ENCODE measurements at regions not wholly inside any gene's neighbourhood (a gene's known extent, or its start where the extent isn't known, plus 50 kb on each side); places are given as distances from the start of the nearest gene placed in this dataset.

DNA sequence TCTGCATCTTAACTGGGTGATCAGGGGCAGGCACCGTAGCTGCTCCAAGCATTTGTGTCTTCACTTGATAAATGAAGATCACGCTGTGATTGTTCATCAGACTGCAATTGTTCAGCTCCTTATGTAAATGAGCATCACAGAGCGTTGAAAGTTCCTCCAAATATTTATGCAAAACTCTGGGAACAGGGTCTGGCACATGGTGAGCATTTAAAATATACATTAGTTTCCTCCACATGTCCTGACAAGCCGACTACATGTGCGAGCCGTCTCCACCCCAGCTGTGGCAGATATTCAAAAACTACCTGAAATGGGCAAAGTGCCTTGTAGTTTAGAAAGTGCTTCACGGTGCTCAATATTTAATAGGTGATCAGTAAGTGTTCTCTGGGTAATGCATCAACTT, 175.1 kb upstream of the ID2 start:
- CTCF ChIA-PET (ENCODE audit: low intra/inter-chr PET ratio) = no interaction called here
- Histone ChIP-seq H3K27me3 (ENCODE audit: control insufficient read depth in 2 of 2, insufficient read depth in 2 of 2, low read length in 2 of 2) (peaks cover 15 to 62% of the 10 kb centered on the region in 2 experiments), H3K9me1 (ENCODE audit: control insufficient read depth, insufficient read depth, low read length) (no peaks in the 10 kb centered on the region), H3K9ac (ENCODE audit: insufficient read depth in 1 of 2, low read depth in 2 of 2, low read length in 2 of 2) (no peak overlapping the region), H3K9me3 (replicated peaks; ENCODE audit: control insufficient read depth, insufficient read depth, low read depth, low read length) (peaks cover 2% of the 10 kb centered on the region; the same call in 1 of the 2 replicates), H3K36me3 (ENCODE audit: control insufficient read depth, insufficient read depth, low read length) (no peaks in the 10 kb centered on the region), H3K4me3 (no peak overlapping the region), H3K79me2 (ENCODE audit: control insufficient read depth, insufficient read depth, low read length) (no peaks in the 10 kb centered on the region), H3K4me1 (replicated peaks in 1 of 2; ENCODE audit: control insufficient read depth in 2 of 2, insufficient read depth in 2 of 2, low read length in 2 of 2) (no peaks in the 10 kb centered on the region), H3K4me2 (ENCODE audit: insufficient read depth, low read length) (no peak overlapping the region), H4K20me1 (replicated peaks; ENCODE audit: control insufficient read depth, insufficient read depth, low read length) (no peaks in the 10 kb centered on the region), H3K27ac (ENCODE audit: extremely low read depth, low read depth, low read length) (no peak overlapping the region), H2AFZ (ENCODE audit: low read depth, low read length) (no peak overlapping the region)
- intact Hi-C loops (cut with micrococcal nuclease) = no loop called here
- ATAC-seq (no peak), FAIRE-seq (no peak), DNase-seq (ENCODE audit: extremely low read depth in 1 of 4, low spot score in 3 of 4) (no peak)
- 1% methylated on average over 7 of the region's 7 CpGs for WGBS (ENCODE audit: insufficient coverage, low coverage, missing lambda C conversion rate)
- POLR2A ChIA-PET = no interaction called here
- TF ChIP-seq, protein P1, sequence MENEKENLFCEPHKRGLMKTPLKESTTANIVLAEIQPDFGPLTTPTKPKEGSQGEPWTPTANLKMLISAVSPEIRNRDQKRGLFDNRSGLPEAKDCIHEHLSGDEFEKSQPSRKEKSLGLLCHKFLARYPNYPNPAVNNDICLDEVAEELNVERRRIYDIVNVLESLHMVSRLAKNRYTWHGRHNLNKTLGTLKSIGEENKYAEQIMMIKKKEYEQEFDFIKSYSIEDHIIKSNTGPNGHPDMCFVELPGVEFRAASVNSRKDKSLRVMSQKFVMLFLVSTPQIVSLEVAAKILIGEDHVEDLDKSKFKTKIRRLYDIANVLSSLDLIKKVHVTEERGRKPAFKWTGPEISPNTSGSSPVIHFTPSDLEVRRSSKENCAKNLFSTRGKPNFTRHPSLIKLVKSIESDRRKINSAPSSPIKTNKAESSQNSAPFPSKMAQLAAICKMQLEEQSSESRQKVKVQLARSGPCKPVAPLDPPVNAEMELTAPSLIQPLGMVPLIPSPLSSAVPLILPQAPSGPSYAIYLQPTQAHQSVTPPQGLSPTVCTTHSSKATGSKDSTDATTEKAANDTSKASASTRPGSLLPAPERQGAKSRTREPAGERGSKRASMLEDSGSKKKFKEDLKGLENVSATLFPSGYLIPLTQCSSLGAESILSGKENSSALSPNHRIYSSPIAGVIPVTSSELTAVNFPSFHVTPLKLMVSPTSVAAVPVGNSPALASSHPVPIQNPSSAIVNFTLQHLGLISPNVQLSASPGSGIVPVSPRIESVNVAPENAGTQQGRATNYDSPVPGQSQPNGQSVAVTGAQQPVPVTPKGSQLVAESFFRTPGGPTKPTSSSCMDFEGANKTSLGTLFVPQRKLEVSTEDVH (IDR thresholded peaks at IDR 0.05; ENCODE audit: low read depth, partially characterized antibody) = no peak
- TF ChIP-seq EWSR1 (IDR thresholded peaks at IDR 0.05; ENCODE audit: borderline replicate concordance, low read depth, partially characterized antibody) = no peak
- TF ChIP-seq SMARCA4 (IDR thresholded peaks at IDR 0.05) = no peak
- TF ChIP-seq, protein P2, sequence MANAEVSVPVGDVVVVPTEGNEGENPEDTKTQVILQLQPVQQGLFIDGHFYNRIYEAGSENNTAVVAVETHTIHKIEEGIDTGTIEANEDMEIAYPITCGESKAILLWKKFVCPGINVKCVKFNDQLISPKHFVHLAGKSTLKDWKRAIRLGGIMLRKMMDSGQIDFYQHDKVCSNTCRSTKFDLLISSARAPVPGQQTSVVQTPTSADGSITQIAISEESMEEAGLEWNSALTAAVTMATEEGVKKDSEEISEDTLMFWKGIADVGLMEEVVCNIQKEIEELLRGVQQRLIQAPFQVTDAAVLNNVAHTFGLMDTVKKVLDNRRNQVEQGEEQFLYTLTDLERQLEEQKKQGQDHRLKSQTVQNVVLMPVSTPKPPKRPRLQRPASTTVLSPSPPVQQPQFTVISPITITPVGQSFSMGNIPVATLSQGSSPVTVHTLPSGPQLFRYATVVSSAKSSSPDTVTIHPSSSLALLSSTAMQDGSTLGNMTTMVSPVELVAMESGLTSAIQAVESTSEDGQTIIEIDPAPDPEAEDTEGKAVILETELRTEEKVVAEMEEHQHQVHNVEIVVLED (CRISPR knock-in tag; IDR thresholded peaks at IDR 0.05) = no peak
- TF ChIP-seq, protein P3, sequence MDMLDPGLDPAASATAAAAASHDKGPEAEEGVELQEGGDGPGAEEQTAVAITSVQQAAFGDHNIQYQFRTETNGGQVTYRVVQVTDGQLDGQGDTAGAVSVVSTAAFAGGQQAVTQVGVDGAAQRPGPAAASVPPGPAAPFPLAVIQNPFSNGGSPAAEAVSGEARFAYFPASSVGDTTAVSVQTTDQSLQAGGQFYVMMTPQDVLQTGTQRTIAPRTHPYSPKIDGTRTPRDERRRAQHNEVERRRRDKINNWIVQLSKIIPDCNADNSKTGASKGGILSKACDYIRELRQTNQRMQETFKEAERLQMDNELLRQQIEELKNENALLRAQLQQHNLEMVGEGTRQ (CRISPR knock-in tag; IDR thresholded peaks at IDR 0.05) = no peak
- BruUV-seq (replicated peaks) = no TSS peak
- in situ Hi-C loops (cut with MboI) = no loop called here

Data from K562 (cell line).